ENCODE measurements at regions not wholly inside any gene's neighbourhood (a gene's known extent, or its start where the extent isn't known, plus 50 kb on each side); places are given as distances from the start of the nearest gene placed in this dataset.

DNA sequence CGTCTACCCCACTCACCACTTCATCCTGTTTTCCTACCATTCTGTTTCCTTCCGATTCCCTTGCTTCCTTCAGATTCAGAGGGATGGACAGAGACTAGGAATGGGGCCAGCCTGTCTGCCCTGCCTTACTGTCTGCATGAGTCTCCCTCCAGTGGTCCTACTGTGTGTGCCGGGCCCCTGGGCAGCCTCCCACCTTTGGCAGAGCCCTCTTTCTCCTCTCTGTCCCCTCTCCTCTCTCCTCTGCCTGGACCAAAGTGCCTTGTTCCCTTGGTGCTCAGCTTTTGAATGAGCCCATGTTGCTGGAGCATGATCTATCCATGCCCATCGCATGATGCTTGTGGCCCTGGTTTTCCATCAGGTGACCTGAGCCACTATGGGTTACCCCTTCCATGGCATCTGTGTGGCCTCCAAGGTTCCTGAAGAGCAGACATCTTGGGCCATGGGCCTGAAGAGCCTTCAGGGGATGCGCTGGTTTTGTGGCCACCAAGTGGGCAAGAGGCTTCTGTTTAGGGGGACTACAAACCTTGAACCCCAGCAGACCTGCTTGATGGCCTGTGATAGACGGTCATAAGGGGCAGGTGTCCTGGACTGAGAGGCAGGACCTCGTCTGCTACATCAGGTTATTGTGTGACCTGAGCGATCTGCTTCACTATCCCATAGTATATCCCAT lies 54.2 kb upstream of the BCL11B start:
- TF ChIP-seq, protein P1, sequence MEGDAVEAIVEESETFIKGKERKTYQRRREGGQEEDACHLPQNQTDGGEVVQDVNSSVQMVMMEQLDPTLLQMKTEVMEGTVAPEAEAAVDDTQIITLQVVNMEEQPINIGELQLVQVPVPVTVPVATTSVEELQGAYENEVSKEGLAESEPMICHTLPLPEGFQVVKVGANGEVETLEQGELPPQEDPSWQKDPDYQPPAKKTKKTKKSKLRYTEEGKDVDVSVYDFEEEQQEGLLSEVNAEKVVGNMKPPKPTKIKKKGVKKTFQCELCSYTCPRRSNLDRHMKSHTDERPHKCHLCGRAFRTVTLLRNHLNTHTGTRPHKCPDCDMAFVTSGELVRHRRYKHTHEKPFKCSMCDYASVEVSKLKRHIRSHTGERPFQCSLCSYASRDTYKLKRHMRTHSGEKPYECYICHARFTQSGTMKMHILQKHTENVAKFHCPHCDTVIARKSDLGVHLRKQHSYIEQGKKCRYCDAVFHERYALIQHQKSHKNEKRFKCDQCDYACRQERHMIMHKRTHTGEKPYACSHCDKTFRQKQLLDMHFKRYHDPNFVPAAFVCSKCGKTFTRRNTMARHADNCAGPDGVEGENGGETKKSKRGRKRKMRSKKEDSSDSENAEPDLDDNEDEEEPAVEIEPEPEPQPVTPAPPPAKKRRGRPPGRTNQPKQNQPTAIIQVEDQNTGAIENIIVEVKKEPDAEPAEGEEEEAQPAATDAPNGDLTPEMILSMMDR (conservative IDR thresholded peaks at IDR 0.05; ENCODE audit: low read depth, low read length), result no peak
- no peak for TF ChIP-seq RCOR1 (IDR thresholded peaks at IDR 0.05; ENCODE audit: insufficient replicate concordance, low read length)
- TF ChIP-seq POLR2A (IDR thresholded peaks at IDR 0.05; ENCODE audit: low read depth, low read length), result no peak
- no peak for TF ChIP-seq CHD1 (IDR thresholded peaks at IDR 0.05; ENCODE audit: low read depth, low read length)
- no peak for TF ChIP-seq NFE2L2 (IDR thresholded peaks at IDR 0.05; ENCODE audit: low read depth, low read length)
- TF ChIP-seq, protein P2, sequence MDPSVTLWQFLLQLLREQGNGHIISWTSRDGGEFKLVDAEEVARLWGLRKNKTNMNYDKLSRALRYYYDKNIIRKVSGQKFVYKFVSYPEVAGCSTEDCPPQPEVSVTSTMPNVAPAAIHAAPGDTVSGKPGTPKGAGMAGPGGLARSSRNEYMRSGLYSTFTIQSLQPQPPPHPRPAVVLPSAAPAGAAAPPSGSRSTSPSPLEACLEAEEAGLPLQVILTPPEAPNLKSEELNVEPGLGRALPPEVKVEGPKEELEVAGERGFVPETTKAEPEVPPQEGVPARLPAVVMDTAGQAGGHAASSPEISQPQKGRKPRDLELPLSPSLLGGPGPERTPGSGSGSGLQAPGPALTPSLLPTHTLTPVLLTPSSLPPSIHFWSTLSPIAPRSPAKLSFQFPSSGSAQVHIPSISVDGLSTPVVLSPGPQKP (IDR thresholded peaks at IDR 0.05; ENCODE audit: borderline replicate concordance, low read depth, low read length), result no peak
- no peak for TF ChIP-seq RFX5 (IDR thresholded peaks at IDR 0.05; ENCODE audit: low read depth, low read length)
- TF ChIP-seq MAZ (IDR thresholded peaks at IDR 0.05; ENCODE audit: borderline replicate concordance, low read depth, low read length), result no peak
- no peak for TF ChIP-seq BHLHE40 (IDR thresholded peaks at IDR 0.05; ENCODE audit: low read depth, low read length)
- no peak for TF ChIP-seq MXI1 (IDR thresholded peaks at IDR 0.05; ENCODE audit: borderline replicate concordance, low read depth, low read length)
- no peak for TF ChIP-seq CEBPB (IDR thresholded peaks at IDR 0.05; ENCODE audit: low read depth, low read length)
